CD4-positive, alpha-beta T cell (primary cell): ENCODE measurements at regions not wholly inside any gene's neighbourhood (a gene's known extent, or its start where the extent isn't known, plus 50 kb on each side); places are given as distances from the start of the nearest gene placed in this dataset.
"Not testable (repeated sequence)": the region's sequence is repeated elsewhere in the genome, so short reads cannot be mapped to it uniquely, and the experiment has no call there.

Source experiments
- ATAC-seq: fragments of 200-7000 bp; cut with Tn5 transposase; one replicate; pipeline ENCODE4 v1.10.0; 2022; ENCODE audit warnings: mild to moderate bottlenecking; ENCODE audit not compliant: poor library complexity
- CTCF ChIA-PET: fragments of 350-600 bp; sonication (Branson Sonifier 250); formaldehyde crosslinking; loops from one replicate; lab custom pipeline; 2021; ENCODE audit warnings: antibody characterized with exemption, inconsistent platforms; lab: Charles Lee
- POLR2A ChIA-PET: fragments of 350-600 bp; sonication (Branson Sonifier 250); formaldehyde crosslinking; loops from one replicate; lab custom pipeline; 2021; ENCODE audit warnings: antibody characterized with exemption, inconsistent platforms; lab: Charles Lee
- DNase-seq, 14 experiments: peaks; one replicate each; pipeline ENCODE4 v3.0.0-alpha.2; 2013 to 2020; ENCODE audit warnings: mixed read lengths in 2 of 14
- H3K27ac ChIP-seq, 2 donors: one replicate each; pipeline versions ENCODE4 v1.5.1 to v1.7.0; 2013; ENCODE audit warnings: low read length in 2 of 2, low read depth in 1 of 2, mild to moderate bottlenecking in 1 of 2
- H3K27me3 ChIP-seq, 2 experiments: 1 replicate in 1 of 2; 2 replicates in 1 of 2; pipeline versions ENCODE4 v1.6.1 to v1.7.0; 2013; ENCODE audit warnings: low read length in 2 of 2, control low read depth in 1 of 2, mild to moderate bottlenecking in 1 of 2, moderate library complexity in 1 of 2; ENCODE audit not compliant: insufficient read depth in 2 of 2, control insufficient read depth in 1 of 2
- H3K36me3 ChIP-seq: one replicate; pipeline ENCODE4 v1.6.1; 2013; ENCODE audit warnings: low read length, control low read depth; ENCODE audit not compliant: insufficient read depth
- H3K4me1 ChIP-seq: one replicate; pipeline ENCODE4 v1.6.1; 2013; ENCODE audit warnings: low read length, control low read depth; ENCODE audit not compliant: insufficient read depth
- H3K4me3 ChIP-seq: one replicate; pipeline ENCODE4 v1.5.1; 2013; ENCODE audit warnings: mild to moderate bottlenecking, low read length, moderate library complexity
- H3K9me3 ChIP-seq, 2 experiments: 1 replicate in 1 of 2; 2 replicates in 1 of 2; pipeline versions ENCODE4 v1.6.1 to v1.7.0; 2013; ENCODE audit warnings: low read length in 2 of 2, mild to moderate bottlenecking in 2 of 2, control low read depth in 1 of 2, moderate library complexity in 1 of 2; ENCODE audit not compliant: control insufficient read depth in 1 of 2, insufficient read depth in 1 of 2
- H3K27ac Mint-ChIP-seq: one replicate; pipeline ENCODE4 v1.8.0; 2020; ENCODE audit warnings: mixed read lengths
- H3K27me3 Mint-ChIP-seq: one replicate; pipeline ENCODE4 v1.8.0; 2021; ENCODE audit warnings: mixed read lengths
- H3K36me3 Mint-ChIP-seq: one replicate; pipeline ENCODE4 v1.8.0; 2021; ENCODE audit warnings: low read depth, mixed read lengths
- H3K4me1 Mint-ChIP-seq: one replicate; pipeline ENCODE4 v1.8.0; 2021; ENCODE audit warnings: low read depth, mixed read lengths
- H3K4me3 Mint-ChIP-seq: one replicate; pipeline ENCODE4 v1.8.0; 2020; ENCODE audit warnings: mild to moderate bottlenecking, mixed read lengths
- H3K9me3 Mint-ChIP-seq: one replicate; pipeline ENCODE4 v1.8.0; 2020; ENCODE audit warnings: mixed read lengths
- CTCF ChIP-seq: fragments of 200-600 bp; IDR thresholded peaks from one replicate; pipeline ENCODE4 v1.8.0; 2022; ENCODE audit warnings: antibody characterized with exemption, mild to moderate bottlenecking
- intact Hi-C, 2 experiments: fragments of 100-400 bp; cut with DNase I in 1 of 2; cut with micrococcal nuclease in 1 of 2; formaldehyde crosslinking; loops; one replicate each; pipeline versions ENCODE4 v1.15.1 to v1.9.0; 2023 to 2025; cut with DNase I, micrococcal nuclease

- Histone ChIP-seq H3K27me3 (no peaks in the 10 kb centered on the region), H3K4me1 (no peaks in the 10 kb centered on the region), H3K4me3 (no peak overlapping the region), H3K36me3 (no peaks in the 10 kb centered on the region), H3K9me3 (no peaks in the 10 kb centered on the region), H3K27ac (no peak overlapping the region)
- Mint-ChIP-seq H3K4me1 (no peaks in the 10 kb centered on the region), H3K27ac (no peak overlapping the region), H3K9me3 (no peaks in the 10 kb centered on the region), H3K27me3 (peaks cover 16% of the 10 kb centered on the region), H3K36me3 (no peaks in the 10 kb centered on the region), H3K4me3 (no peak overlapping the region)
- no peak for TF ChIP-seq CTCF
- DNase-seq (no peak), ATAC-seq (no peak)
- ChIA-PET CTCF (no interaction called here), POLR2A (no interaction called here)
- intact Hi-C loops = no loop called here
Observed at GRCh38 chr16:77112746-77113145, 78.2 kb upstream of the MON1B start.

GRCh38 chr16:77113835-77114234, 77.2 kb upstream of the MON1B start:
- H3K27ac ChIP-seq = no peak overlapping the region
- Mint-ChIP-seq H3K36me3 (no peaks in the 10 kb centered on the region), H3K27ac (no peak overlapping the region), H3K9me3 (no peaks in the 10 kb centered on the region), H3K4me3 (no peak overlapping the region), H3K4me1 (no peaks in the 10 kb centered on the region), H3K27me3 (peaks cover 19% of the 10 kb centered on the region)
- no peak for DNase-seq
- H3K36me3 ChIP-seq = no peaks in the 10 kb centered on the region
- H3K4me3 ChIP-seq = no peak overlapping the region
- no peak for ATAC-seq
- peaks cover 0 to 3% of the 10 kb centered on the region in 2 experiments for H3K27me3 ChIP-seq
- intact Hi-C loops = no loop called here
- TF ChIP-seq CTCF = no peak
- ChIA-PET CTCF (no interaction called here), POLR2A (no interaction called here)
- no peaks in the 10 kb centered on the region for H3K4me1 ChIP-seq
- H3K9me3 ChIP-seq = no peaks in the 10 kb centered on the region

- H3K27ac Mint-ChIP-seq, POLR2A ChIA-PET, H3K4me1 ChIP-seq, H3K4me3 Mint-ChIP-seq, H3K4me1 Mint-ChIP-seq, DNase-seq, H3K27me3 ChIP-seq, intact Hi-C loops, H3K27ac ChIP-seq, H3K9me3 Mint-ChIP-seq, H3K36me3 ChIP-seq, ATAC-seq, CTCF ChIA-PET, H3K9me3 ChIP-seq, H3K4me3 ChIP-seq, H3K36me3 Mint-ChIP-seq: not testable (repeated sequence)
- H3K27me3 Mint-ChIP-seq = peaks cover 23% of the 10 kb centered on the region
Observed at GRCh38 chr16:77114361-77114760, 76.6 kb upstream of the MON1B start.

GRCh38 chr16:77116856-77117255, 74.1 kb upstream of the MON1B start:
- Mint-ChIP-seq H3K9me3 (no peaks in the 10 kb centered on the region), H3K27me3 (peaks cover 32% of the 10 kb centered on the region), H3K27ac (no peak overlapping the region), H3K4me3 (no peak overlapping the region), H3K36me3 (no peaks in the 10 kb centered on the region), H3K4me1 (no peaks in the 10 kb centered on the region)
- Histone ChIP-seq H3K27ac (no peak overlapping the region), H3K27me3 (peaks cover 0 to 3% of the 10 kb centered on the region in 2 experiments), H3K4me3 (no peak overlapping the region), H3K9me3 (no peaks in the 10 kb centered on the region), H3K4me1 (no peaks in the 10 kb centered on the region), H3K36me3 (no peaks in the 10 kb centered on the region)
- no peak for TF ChIP-seq CTCF
- intact Hi-C loops = no loop called here
- no peak for DNase-seq
- POLR2A ChIA-PET = no interaction called here
- CTCF ChIA-PET = no interaction called here
- ATAC-seq = no peak
